HEK293 (cell line): ENCODE measurements at regions not wholly inside any gene's neighbourhood (a gene's known extent, or its start where the extent isn't known, plus 50 kb on each side); places are given as distances from the start of the nearest gene placed in this dataset.

ENCODE experiments used
- FEZF1 ChIP-seq: fragments of 450-650 bp; formaldehyde crosslinking; IDR thresholded peaks from 2 replicates; pipeline ENCODE4 v1.5.1; 2016; ENCODE audit warnings: missing biosample characterization, missing genetic modification characterization
- GFI1B ChIP-seq: fragments of 450-650 bp; formaldehyde crosslinking; IDR thresholded peaks from 2 replicates; pipeline ENCODE4 v1.5.1; 2016; ENCODE audit warnings: missing biosample characterization, missing genetic modification characterization
- GLI2 ChIP-seq: fragments of 450-650 bp; formaldehyde crosslinking; IDR thresholded peaks from 2 replicates; pipeline ENCODE4; 2017; ENCODE audit warnings: missing biosample characterization, missing genetic modification characterization, low read depth, borderline replicate concordance
- IKZF3 ChIP-seq: fragments of 450-650 bp; IDR thresholded peaks from 2 replicates; pipeline ENCODE4 v1.5.0; 2018; ENCODE audit warnings: missing biosample characterization, mild to moderate bottlenecking, missing genetic modification characterization, moderate library complexity
- KLF16 ChIP-seq: fragments of 450-650 bp; formaldehyde crosslinking; IDR thresholded peaks from 2 replicates; pipeline ENCODE4 v1.5.1; 2017; ENCODE audit warnings: missing biosample characterization, missing genetic modification characterization
- ZNF10 ChIP-seq: fragments of 450-650 bp; formaldehyde crosslinking; IDR thresholded peaks from 2 replicates; pipeline ENCODE4 v1.5.1; 2017; ENCODE audit warnings: missing biosample characterization, missing genetic modification characterization
- ZNF2 ChIP-seq: fragments of 450-650 bp; formaldehyde crosslinking; IDR thresholded peaks from 2 replicates; pipeline ENCODE4 v1.5.1; 2016; ENCODE audit warnings: missing biosample characterization, missing genetic modification characterization
- ZNF211 ChIP-seq: fragments of 450-650 bp; formaldehyde crosslinking; IDR thresholded peaks from 2 replicates; pipeline ENCODE4 v1.5.1; 2016; ENCODE audit warnings: low read depth, missing biosample characterization, missing genetic modification characterization
- ZNF324 ChIP-seq: fragments of 450-650 bp; formaldehyde crosslinking; IDR thresholded peaks from 2 replicates; pipeline ENCODE4 v1.5.1; 2016; ENCODE audit warnings: missing biosample characterization, missing genetic modification characterization
- ZNF354C ChIP-seq: fragments of 450-650 bp; formaldehyde crosslinking; IDR thresholded peaks from 2 replicates; pipeline ENCODE4 v1.5.1; 2016; ENCODE audit warnings: missing biosample characterization, missing genetic modification characterization, low read depth, borderline replicate concordance
- ZNF366 ChIP-seq: fragments of 450-650 bp; formaldehyde crosslinking; conservative IDR thresholded peaks from 2 replicates; pipeline ENCODE4 v1.5.1; 2016; ENCODE audit warnings: missing biosample characterization, missing genetic modification characterization
- ZNF629 ChIP-seq: fragments of 450-650 bp; formaldehyde crosslinking; IDR thresholded peaks from 2 replicates; pipeline ENCODE4 v1.5.1; 2017; ENCODE audit warnings: missing biosample characterization, missing genetic modification characterization
- ZNF670 ChIP-seq: fragments of 450-650 bp; formaldehyde crosslinking; IDR thresholded peaks from 2 replicates; pipeline ENCODE4 v1.5.1; 2016; ENCODE audit warnings: missing biosample characterization, missing genetic modification characterization, low read depth
- ZNF843 ChIP-seq: fragments of 450-650 bp; formaldehyde crosslinking; IDR thresholded peaks from 2 replicates; pipeline ENCODE4 v1.5.1; 2016; ENCODE audit warnings: missing biosample characterization, missing genetic modification characterization
- ZSCAN30 ChIP-seq: fragments of 450-650 bp; IDR thresholded peaks from 2 replicates; pipeline ENCODE4 v1.5.1; 2018; ENCODE audit warnings: missing biosample characterization, mild to moderate bottlenecking, missing genetic modification characterization, moderate library complexity
- ZXDB ChIP-seq: fragments of 450-650 bp; formaldehyde crosslinking; IDR thresholded peaks from 2 replicates; pipeline ENCODE4 v1.5.1; 2016; ENCODE audit warnings: missing biosample characterization, missing genetic modification characterization
- TF ChIP-seq, protein P1 (sequence below): fragments of 450-650 bp; formaldehyde crosslinking; IDR thresholded peaks from 2 replicates; pipeline ENCODE4 v1.5.1; 2016; ENCODE audit warnings: missing biosample characterization, missing genetic modification characterization
- TF ChIP-seq, protein P2 (sequence below): fragments of 450-650 bp; formaldehyde crosslinking; IDR thresholded peaks from 2 replicates; pipeline ENCODE4 v1.5.1; 2017; ENCODE audit warnings: missing biosample characterization, missing genetic modification characterization
- TF ChIP-seq, protein P3 (sequence below): fragments of 450-650 bp; formaldehyde crosslinking; IDR thresholded peaks from 2 replicates; pipeline ENCODE4 v1.5.1; 2017; ENCODE audit warnings: missing biosample characterization, missing genetic modification characterization
- TF ChIP-seq, protein P4 (sequence below): fragments of 450-650 bp; formaldehyde crosslinking; IDR thresholded peaks from 2 replicates; pipeline ENCODE4 v1.5.1; 2016; ENCODE audit warnings: missing biosample characterization, missing genetic modification characterization
- TF ChIP-seq, protein P5 (sequence below): fragments of 450-650 bp; formaldehyde crosslinking; IDR thresholded peaks from 2 replicates; pipeline ENCODE4 v1.5.1; 2016; ENCODE audit warnings: missing biosample characterization, missing genetic modification characterization

DNA sequence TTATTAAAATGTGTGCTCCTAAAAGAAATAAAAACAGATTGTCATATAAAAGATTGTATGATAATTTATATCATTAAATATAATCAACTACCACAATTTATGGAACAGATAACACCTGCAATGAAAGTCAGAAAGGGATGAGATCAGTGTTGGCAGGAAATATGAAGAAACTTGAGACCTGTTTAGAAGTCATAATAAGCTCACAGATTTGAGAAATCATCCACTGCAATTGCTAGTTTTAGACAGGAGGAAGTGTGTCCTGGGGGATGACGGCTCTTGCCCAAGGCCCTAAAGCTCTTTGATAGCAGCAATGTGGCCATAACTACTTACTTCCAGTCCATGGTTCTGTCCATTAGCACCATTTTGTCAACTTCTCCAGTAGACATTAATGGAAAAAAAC, 122.8 kb upstream of the SOX5 start (continued):
- 0 out of 2 replicates have a peak, but pooled peaks have one; percentile 10 for TF ChIP-seq GLI2 (tag by site-specific recombination)
- 0 out of 2 replicates have a peak, but pooled peaks have one; percentile 10 for TF ChIP-seq ZNF366 (tag by site-specific recombination)
- TF ChIP-seq, protein P1, sequence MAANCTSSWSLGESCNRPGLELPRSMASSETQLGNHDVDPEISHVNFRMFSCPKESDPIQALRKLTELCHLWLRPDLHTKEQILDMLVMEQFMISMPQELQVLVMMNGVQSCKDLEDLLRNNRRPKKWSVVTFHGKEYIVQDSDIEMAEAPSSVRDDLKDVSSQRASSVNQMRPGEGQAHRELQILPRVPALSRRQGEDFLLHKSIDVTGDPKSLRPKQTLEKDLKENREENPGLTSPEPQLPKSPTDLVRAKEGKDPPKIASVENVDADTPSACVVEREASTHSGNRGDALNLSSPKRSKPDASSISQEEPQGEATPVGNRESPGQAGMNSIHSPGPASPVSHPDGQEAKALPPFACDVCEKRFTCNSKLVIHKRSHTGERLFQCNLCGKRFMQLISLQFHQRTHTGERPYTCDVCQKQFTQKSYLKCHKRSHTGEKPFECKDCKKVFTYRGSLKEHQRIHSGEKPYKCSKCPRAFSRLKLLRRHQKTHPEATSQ (tag by site-specific recombination): no peak
- no peak for TF ChIP-seq ZNF211 (tag by site-specific recombination)
- TF ChIP-seq ZNF629 (tag by site-specific recombination): peak; percentile 47; the same call in 1 of the 2 replicates
- no peak for TF ChIP-seq ZNF670
- TF ChIP-seq FEZF1 (tag by site-specific recombination): peak; percentile 54
- TF ChIP-seq, protein P2, sequence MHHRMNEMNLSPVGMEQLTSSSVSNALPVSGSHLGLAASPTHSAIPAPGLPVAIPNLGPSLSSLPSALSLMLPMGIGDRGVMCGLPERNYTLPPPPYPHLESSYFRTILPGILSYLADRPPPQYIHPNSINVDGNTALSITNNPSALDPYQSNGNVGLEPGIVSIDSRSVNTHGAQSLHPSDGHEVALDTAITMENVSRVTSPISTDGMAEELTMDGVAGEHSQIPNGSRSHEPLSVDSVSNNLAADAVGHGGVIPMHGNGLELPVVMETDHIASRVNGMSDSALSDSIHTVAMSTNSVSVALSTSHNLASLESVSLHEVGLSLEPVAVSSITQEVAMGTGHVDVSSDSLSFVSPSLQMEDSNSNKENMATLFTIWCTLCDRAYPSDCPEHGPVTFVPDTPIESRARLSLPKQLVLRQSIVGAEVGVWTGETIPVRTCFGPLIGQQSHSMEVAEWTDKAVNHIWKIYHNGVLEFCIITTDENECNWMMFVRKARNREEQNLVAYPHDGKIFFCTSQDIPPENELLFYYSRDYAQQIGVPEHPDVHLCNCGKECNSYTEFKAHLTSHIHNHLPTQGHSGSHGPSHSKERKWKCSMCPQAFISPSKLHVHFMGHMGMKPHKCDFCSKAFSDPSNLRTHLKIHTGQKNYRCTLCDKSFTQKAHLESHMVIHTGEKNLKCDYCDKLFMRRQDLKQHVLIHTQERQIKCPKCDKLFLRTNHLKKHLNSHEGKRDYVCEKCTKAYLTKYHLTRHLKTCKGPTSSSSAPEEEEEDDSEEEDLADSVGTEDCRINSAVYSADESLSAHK (tag by site-specific recombination): 0 out of 2 replicates have a peak, but pooled peaks have one; percentile 21
- TF ChIP-seq, protein P3, sequence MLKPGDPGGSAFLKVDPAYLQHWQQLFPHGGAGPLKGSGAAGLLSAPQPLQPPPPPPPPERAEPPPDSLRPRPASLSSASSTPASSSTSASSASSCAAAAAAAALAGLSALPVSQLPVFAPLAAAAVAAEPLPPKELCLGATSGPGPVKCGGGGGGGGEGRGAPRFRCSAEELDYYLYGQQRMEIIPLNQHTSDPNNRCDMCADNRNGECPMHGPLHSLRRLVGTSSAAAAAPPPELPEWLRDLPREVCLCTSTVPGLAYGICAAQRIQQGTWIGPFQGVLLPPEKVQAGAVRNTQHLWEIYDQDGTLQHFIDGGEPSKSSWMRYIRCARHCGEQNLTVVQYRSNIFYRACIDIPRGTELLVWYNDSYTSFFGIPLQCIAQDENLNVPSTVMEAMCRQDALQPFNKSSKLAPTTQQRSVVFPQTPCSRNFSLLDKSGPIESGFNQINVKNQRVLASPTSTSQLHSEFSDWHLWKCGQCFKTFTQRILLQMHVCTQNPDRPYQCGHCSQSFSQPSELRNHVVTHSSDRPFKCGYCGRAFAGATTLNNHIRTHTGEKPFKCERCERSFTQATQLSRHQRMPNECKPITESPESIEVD (tag by site-specific recombination): peak; percentile 84
- 0 out of 2 replicates have a peak, but pooled peaks have one; percentile 14 for TF ChIP-seq IKZF3 (tag by site-specific recombination)
- peak; percentile 15; the same call in 1 of the 2 replicates for TF ChIP-seq KLF16 (tag by site-specific recombination)
- TF ChIP-seq, protein P4, sequence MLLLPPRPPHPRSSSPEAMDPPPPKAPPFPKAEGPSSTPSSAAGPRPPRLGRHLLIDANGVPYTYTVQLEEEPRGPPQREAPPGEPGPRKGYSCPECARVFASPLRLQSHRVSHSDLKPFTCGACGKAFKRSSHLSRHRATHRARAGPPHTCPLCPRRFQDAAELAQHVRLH: 0 out of 2 replicates have a peak, but pooled peaks have one; percentile 59
- TF ChIP-seq ZNF2: no peak
- TF ChIP-seq ZXDB (tag by site-specific recombination): peak; percentile 82
- peak; percentile 91 for TF ChIP-seq ZNF843 (tag by site-specific recombination)
- TF ChIP-seq ZSCAN30 (tag by site-specific recombination): no peak
- no peak for TF ChIP-seq ZNF324 (tag by site-specific recombination)
- TF ChIP-seq, protein P5, sequence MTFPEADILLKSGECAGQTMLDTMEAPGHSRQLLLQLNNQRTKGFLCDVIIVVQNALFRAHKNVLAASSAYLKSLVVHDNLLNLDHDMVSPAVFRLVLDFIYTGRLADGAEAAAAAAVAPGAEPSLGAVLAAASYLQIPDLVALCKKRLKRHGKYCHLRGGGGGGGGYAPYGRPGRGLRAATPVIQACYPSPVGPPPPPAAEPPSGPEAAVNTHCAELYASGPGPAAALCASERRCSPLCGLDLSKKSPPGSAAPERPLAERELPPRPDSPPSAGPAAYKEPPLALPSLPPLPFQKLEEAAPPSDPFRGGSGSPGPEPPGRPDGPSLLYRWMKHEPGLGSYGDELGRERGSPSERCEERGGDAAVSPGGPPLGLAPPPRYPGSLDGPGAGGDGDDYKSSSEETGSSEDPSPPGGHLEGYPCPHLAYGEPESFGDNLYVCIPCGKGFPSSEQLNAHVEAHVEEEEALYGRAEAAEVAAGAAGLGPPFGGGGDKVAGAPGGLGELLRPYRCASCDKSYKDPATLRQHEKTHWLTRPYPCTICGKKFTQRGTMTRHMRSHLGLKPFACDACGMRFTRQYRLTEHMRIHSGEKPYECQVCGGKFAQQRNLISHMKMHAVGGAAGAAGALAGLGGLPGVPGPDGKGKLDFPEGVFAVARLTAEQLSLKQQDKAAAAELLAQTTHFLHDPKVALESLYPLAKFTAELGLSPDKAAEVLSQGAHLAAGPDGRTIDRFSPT (tag by site-specific recombination): peak; percentile 75
- TF ChIP-seq GFI1B: peak; percentile 91
- TF ChIP-seq ZNF354C (tag by site-specific recombination): no peak
- TF ChIP-seq ZNF10 (tag by site-specific recombination): peak; percentile 21; the same call in 1 of the 2 replicates
